BE2C (cell line): ENCODE measurements at regions not wholly inside any gene's neighbourhood (a gene's known extent, or its start where the extent isn't known, plus 50 kb on each side); places are given as distances from the start of the nearest gene placed in this dataset.

Experiments
- DNase-seq: peaks from one replicate; pipeline ENCODE4 v3.0.0-alpha.2; 2020
- H3K27me3 ChIP-seq: fragments of 250-450 bp; sonication (Bioruptor Pico); 2 replicates; pipeline ENCODE4 v1.5.1; 2020; ENCODE audit warnings: mild to moderate bottlenecking
- H3K36me3 ChIP-seq: fragments of 250-450 bp; sonication (Bioruptor Pico); 2 replicates; pipeline ENCODE4 v1.5.1; 2020; ENCODE audit warnings: mild to moderate bottlenecking
- H3K4me1 ChIP-seq: fragments of 250-450 bp; sonication (Bioruptor Pico); 2 replicates; pipeline ENCODE4 v1.5.1; 2020
- H3K4me3 ChIP-seq: 2 replicates; pipeline ENCODE4 v1.5.1; 2011; ENCODE audit warnings: low read depth, low read length
- H3K9me3 ChIP-seq: fragments of 250-450 bp; sonication (Bioruptor Pico); 2 replicates; pipeline ENCODE4 v1.5.1; 2020
- TF ChIP-seq, protein P1 (sequence below): IDR thresholded peaks from 2 replicates; pipeline ENCODE4 v1.5.1; 2012; ENCODE audit warnings: mild to moderate bottlenecking, low read depth, low read length

DNA sequence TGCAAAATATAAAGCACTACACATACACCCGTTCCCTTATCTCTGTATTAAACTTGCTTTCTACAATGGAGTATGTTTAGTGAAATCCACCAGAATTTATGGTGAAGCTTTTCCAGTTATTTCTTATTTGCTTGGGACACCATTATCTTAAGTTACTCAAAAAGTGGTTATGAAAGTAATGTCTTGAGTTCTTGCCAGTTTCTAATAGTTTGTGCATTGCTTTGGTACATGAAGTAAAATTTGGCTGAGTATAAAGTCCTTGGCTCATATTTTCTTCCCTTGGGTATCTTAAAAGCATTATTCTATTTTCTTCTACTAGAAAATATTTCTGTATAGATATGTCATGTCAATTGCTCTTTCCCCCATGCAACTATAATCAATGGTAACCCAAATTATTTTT is 85.2 kb downstream of the POLR1F start:
- TF ChIP-seq, protein P1, sequence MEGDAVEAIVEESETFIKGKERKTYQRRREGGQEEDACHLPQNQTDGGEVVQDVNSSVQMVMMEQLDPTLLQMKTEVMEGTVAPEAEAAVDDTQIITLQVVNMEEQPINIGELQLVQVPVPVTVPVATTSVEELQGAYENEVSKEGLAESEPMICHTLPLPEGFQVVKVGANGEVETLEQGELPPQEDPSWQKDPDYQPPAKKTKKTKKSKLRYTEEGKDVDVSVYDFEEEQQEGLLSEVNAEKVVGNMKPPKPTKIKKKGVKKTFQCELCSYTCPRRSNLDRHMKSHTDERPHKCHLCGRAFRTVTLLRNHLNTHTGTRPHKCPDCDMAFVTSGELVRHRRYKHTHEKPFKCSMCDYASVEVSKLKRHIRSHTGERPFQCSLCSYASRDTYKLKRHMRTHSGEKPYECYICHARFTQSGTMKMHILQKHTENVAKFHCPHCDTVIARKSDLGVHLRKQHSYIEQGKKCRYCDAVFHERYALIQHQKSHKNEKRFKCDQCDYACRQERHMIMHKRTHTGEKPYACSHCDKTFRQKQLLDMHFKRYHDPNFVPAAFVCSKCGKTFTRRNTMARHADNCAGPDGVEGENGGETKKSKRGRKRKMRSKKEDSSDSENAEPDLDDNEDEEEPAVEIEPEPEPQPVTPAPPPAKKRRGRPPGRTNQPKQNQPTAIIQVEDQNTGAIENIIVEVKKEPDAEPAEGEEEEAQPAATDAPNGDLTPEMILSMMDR = no peak
- no peaks in the 10 kb centered on the region for H3K27me3 ChIP-seq
- H3K4me3 ChIP-seq = no peak overlapping the region
- H3K4me1 ChIP-seq = no peaks in the 10 kb centered on the region
- H3K9me3 ChIP-seq = no peaks in the 10 kb centered on the region
- no peaks in the 10 kb centered on the region for H3K36me3 ChIP-seq
- DNase-seq = no peak

DNA sequence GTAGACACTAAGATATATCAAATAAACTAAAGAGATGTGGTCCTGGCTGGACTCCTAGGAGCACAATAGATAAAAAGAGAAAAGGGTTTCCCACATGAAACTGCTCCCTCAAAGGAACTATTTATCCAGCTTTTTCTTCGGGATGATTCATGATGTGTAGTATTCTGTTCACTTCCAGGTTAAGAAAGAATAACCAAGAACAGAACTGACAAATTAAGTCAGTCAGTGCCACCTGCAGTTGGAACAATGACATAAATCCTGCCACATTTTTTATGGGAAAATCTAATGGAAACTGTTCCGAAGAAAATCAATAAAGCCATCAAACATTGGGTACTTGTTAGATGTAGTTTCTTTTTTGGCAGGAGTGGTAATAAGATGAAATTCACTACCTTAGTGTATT is 87.1 kb downstream of the POLR1F start:
- no peaks in the 10 kb centered on the region for H3K9me3 ChIP-seq

DNA sequence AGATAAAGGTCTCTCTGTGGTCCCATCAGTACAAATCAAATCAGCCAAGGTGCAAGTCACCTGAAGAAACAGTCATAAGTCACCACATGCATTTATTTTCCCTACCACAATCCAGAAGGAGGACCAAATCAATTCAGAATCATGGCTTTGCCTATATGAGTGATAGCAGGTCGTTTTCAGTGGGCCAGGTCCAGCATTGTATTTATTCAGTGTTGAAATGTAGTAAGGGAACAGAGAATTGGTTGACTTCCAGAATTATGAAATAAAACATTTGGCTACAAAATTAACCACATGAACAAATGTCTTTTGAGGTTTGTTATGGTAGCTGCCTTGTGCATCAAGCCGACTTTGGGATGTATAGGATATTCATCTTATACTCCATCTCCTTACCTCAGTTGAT is 88.4 kb downstream of the POLR1F start:
- H3K9me3 ChIP-seq = no peaks in the 10 kb centered on the region
- H3K36me3 ChIP-seq = no peaks in the 10 kb centered on the region
- no peaks in the 10 kb centered on the region for H3K27me3 ChIP-seq
- TF ChIP-seq, protein P1 = no peak
- H3K4me1 ChIP-seq = no peaks in the 10 kb centered on the region
- no peak overlapping the region for H3K4me3 ChIP-seq
- DNase-seq = no peak

More for the DNA sequence above, 87.1 kb downstream of the POLR1F start:
- Histone ChIP-seq H3K4me3 (no peak overlapping the region), H3K36me3 (no peaks in the 10 kb centered on the region), H3K4me1 (no peaks in the 10 kb centered on the region), H3K27me3 (no peaks in the 10 kb centered on the region)
- TF ChIP-seq, protein P1 = no peak
- no peak for DNase-seq

DNA sequence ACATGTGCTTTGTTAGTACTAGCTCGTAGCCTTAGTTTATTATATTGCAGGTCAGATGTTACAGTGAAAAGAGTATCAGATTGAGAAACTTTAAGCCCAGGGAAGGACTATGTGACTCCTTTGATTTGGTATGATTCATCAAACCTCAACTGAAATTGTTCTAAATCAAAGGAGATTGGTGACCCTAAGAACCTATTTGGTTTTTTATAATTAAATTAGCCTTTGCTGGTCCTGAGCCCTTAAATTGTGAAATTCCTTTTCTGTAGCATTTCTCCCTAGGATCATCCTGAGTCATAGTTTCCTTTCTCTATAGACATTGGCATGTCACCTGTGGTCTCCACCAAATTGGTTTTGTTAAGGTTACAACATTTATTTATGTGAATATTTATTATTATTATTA is 89.7 kb downstream of the POLR1F start:
- H3K4me3 ChIP-seq = no peak overlapping the region
- H3K4me1 ChIP-seq = no peaks in the 10 kb centered on the region
- DNase-seq = no peak
- no peaks in the 10 kb centered on the region for H3K36me3 ChIP-seq
- TF ChIP-seq, protein P1 = no peak
- no peaks in the 10 kb centered on the region for H3K27me3 ChIP-seq
- no peaks in the 10 kb centered on the region for H3K9me3 ChIP-seq

DNA sequence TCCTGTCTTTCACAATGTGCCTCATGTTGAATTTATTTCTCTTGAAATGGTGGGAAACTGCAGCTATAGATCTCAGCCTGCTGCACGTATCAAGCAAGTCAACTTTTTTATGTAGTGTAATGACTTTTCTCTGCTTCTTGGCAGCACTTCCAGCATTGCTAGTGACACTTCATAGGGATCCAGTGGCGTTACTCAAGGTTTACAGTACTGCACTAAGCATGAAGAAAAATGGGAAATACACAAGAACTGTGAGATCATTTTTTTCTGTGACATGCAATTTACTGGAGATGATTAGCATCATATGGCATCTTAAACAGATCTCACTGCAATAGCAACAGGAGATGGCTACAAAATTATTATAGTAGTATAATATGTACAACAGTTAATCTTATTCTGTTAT is 90.9 kb downstream of the POLR1F start:
- TF ChIP-seq, protein P1 = no peak

DNA sequence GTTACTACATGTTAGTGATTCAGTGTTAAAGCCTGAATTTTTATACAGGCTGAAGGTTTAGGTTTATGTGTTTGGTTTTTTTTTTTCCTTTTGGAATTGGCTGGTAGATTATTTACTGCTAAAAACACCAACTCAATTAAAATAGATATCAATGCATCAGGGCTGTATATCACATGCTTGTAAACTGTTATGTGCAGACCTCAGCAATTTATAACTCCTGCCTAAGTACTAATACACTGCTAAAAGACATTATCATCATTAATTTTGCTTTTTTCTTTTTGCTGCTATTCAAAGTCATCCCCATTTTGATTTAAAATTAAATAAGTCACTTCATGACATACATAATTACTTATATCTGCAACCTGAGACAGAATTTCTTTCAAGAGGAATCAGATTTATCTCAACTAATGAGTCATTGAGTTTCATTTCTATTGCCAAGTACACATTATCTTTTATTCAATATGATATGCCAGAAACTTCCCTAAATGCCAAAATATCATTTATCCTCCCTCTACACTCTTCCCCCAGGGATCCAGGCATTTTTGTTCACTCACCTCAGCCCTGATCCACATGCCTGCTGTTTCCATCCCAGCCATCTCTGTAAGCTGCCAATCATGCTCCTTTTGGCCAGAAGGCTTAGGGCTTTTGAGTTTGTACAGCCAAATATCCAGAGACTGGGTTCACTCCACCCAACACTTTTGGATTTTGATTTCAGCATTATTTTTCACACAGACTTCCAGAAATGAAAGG is 98.5 kb downstream of the POLR1F start:
- Histone ChIP-seq H3K4me3 (no peak overlapping the region), H3K9me3 (no peaks in the 10 kb centered on the region)
- TF ChIP-seq, protein P1 = no peak

More for the DNA sequence above, 90.9 kb downstream of the POLR1F start:
- Histone ChIP-seq H3K27me3 (no peaks in the 10 kb centered on the region), H3K36me3 (no peaks in the 10 kb centered on the region), H3K9me3 (no peaks in the 10 kb centered on the region), H3K4me1 (no peaks in the 10 kb centered on the region), H3K4me3 (no peak overlapping the region)
- no peak for DNase-seq

More for the DNA sequence above, 98.5 kb downstream of the POLR1F start:
- no peak for DNase-seq
- H3K36me3 ChIP-seq = no peaks in the 10 kb centered on the region
- no peaks in the 10 kb centered on the region for H3K4me1 ChIP-seq
- no peaks in the 10 kb centered on the region for H3K27me3 ChIP-seq
